ENCODE measurements at regions not wholly inside any gene's neighbourhood (a gene's known extent, or its start where the extent isn't known, plus 50 kb on each side); places are given as distances from the start of the nearest gene placed in this dataset.

DNA sequence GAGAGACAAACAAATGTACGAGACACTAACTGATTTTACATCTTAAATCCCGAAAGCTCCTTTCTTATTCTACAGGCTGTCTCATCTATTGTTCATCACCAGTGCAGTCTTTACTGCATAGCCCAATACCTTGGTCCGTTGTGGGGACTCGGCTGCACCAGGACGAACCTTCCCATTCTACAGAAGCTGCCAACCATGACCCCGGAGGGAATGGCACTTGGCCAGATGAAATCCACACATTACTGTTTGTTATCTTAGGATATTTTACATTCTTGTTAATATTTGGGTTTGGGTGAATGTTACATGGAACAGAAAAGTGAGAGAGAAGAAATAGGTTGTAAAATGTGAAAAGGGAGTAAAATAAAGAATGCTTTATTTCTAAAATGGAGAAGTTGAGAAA, 195.1 kb downstream of the RFC3 start:
- TF ChIP-seq, protein P1, sequence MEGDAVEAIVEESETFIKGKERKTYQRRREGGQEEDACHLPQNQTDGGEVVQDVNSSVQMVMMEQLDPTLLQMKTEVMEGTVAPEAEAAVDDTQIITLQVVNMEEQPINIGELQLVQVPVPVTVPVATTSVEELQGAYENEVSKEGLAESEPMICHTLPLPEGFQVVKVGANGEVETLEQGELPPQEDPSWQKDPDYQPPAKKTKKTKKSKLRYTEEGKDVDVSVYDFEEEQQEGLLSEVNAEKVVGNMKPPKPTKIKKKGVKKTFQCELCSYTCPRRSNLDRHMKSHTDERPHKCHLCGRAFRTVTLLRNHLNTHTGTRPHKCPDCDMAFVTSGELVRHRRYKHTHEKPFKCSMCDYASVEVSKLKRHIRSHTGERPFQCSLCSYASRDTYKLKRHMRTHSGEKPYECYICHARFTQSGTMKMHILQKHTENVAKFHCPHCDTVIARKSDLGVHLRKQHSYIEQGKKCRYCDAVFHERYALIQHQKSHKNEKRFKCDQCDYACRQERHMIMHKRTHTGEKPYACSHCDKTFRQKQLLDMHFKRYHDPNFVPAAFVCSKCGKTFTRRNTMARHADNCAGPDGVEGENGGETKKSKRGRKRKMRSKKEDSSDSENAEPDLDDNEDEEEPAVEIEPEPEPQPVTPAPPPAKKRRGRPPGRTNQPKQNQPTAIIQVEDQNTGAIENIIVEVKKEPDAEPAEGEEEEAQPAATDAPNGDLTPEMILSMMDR (IDR thresholded peaks at IDR 0.05): no peak
- no peak for TF ChIP-seq EZH2 (IDR thresholded peaks at IDR 0.05; ENCODE audit: borderline replicate concordance, insufficient read depth, low read depth, low read length, poor library complexity, severe bottlenecking)
